Renal cortical epithelial cell (primary cell): ENCODE measurements at regions not wholly inside any gene's neighbourhood (a gene's known extent, or its start where the extent isn't known, plus 50 kb on each side); places are given as distances from the start of the nearest gene placed in this dataset.

Source experiments
- DNase-seq: peaks from one replicate; pipeline ENCODE4 v3.0.0-alpha.2; 2011; ENCODE audit warnings: low read depth

GRCh38 chr22:27635435-27635834, 166.1 kb downstream of the MN1 start:
- no peak for DNase-seq

GRCh38 chr22:27635852-27636251, 165.7 kb downstream of the MN1 start:
- no peak for DNase-seq

- DNase-seq: no peak
These were observed 164.6 kb downstream of the MN1 start for GRCh38 chr22:27636716-27637508.

GRCh38 chr22:27637604-27638003, 164.0 kb downstream of the MN1 start:
- DNase-seq: no peak

- DNase-seq: no peak
These were observed 163.0 kb downstream of the MN1 start for GRCh38 chr22:27638329-27639233.

GRCh38 chr22:27639248-27640086, 162.1 kb downstream of the MN1 start:
- no peak for DNase-seq

GRCh38 chr22:27641049-27641795, 160.3 kb downstream of the MN1 start:
- no peak for DNase-seq

- DNase-seq: no peak
These were observed 159.3 kb downstream of the MN1 start for GRCh38 chr22:27642104-27642800.

- no peak for DNase-seq
These were observed 157.6 kb downstream of the MN1 start for GRCh38 chr22:27643907-27644306.

- DNase-seq: no peak
These were observed 157.0 kb downstream of the MN1 start for GRCh38 chr22:27644566-27644965.

- DNase-seq: no peak
These were observed 154.0 kb downstream of the MN1 start for GRCh38 chr22:27647540-27647939.

- DNase-seq: no peak
These were observed 153.5 kb downstream of the MN1 start for GRCh38 chr22:27648074-27648473.

- no peak for DNase-seq
These were observed 152.7 kb downstream of the MN1 start for GRCh38 chr22:27648853-27649252.

GRCh38 chr22:27650572-27650971, 151.0 kb downstream of the MN1 start:
- DNase-seq: no peak

GRCh38 chr22:27650985-27651384, 150.6 kb downstream of the MN1 start:
- no peak for DNase-seq

GRCh38 chr22:27651486-27651885, 150.1 kb downstream of the MN1 start:
- no peak for DNase-seq

GRCh38 chr22:27654546-27655445, 146.8 kb downstream of the MN1 start:
- no peak for DNase-seq

- DNase-seq: no peak
These were observed 145.9 kb downstream of the MN1 start for GRCh38 chr22:27655582-27656185.

- no peak for DNase-seq
These were observed 144.6 kb downstream of the MN1 start for GRCh38 chr22:27656970-27657369.
